Ascending aorta (tissue), 2 donors: ENCODE measurements at regions not wholly inside any gene's neighbourhood (a gene's known extent, or its start where the extent isn't known, plus 50 kb on each side); places are given as distances from the start of the nearest gene placed in this dataset.

ENCODE experiments used
- DNase-seq, 2 donors: peaks; one replicate each; pipeline ENCODE4 v3.0.0-alpha.2; 2019; ENCODE audit warnings: low spot score in 2 of 2
- H3K27ac ChIP-seq, 2 donors: fragments of 200-600 bp; sonication (generic); one replicate each; pipeline ENCODE4 v1.5.1; 2016 to 2017; ENCODE audit warnings: mild to moderate bottlenecking in 1 of 2
- H3K27me3 ChIP-seq: fragments of 200-600 bp; sonication (generic); one replicate; pipeline ENCODE4 v1.5.1; 2017
- H3K36me3 ChIP-seq, 2 donors: fragments of 200-600 bp; sonication (generic); one replicate each; pipeline ENCODE4 v1.5.1; 2016
- H3K4me1 ChIP-seq, 2 donors: fragments of 200-600 bp; sonication (generic); one replicate each; pipeline ENCODE4 v1.5.1; 2016 to 2017; ENCODE audit warnings: mild to moderate bottlenecking in 1 of 2
- H3K4me3 ChIP-seq, 2 donors: fragments of 200-600 bp; sonication (generic); one replicate each; pipeline ENCODE4 v1.5.1; 2016 to 2017; ENCODE audit warnings: mild to moderate bottlenecking in 1 of 2
- H3K9me3 ChIP-seq, 2 donors: fragments of 200-600 bp; sonication (generic); one replicate each; pipeline ENCODE4 v1.5.1; 2016
- intact Hi-C: fragments of 100-400 bp; cut with DNase I; formaldehyde crosslinking; loops from one replicate; pipeline ENCODE4 v1.15.1; 2023
- TF ChIP-seq, protein P1 (sequence below), 3 experiments: fragments of 200-600 bp in 2 of 3; fragments of 450-650 bp in 1 of 3; sonication (generic) in 2 of 3; IDR thresholded peaks; one replicate each; pipeline ENCODE4 v1.5.1; 2016 to 2019; ENCODE audit warnings: antibody characterized with exemption in 3 of 3, mild to moderate bottlenecking in 1 of 3, moderate library complexity in 1 of 3

GRCh38 chr6:3650076-3650958 is 101.2 kb downstream of the PXDC1 start:
- Histone ChIP-seq H3K9me3 (no peaks in the 10 kb centered on the region), H3K27ac (no peak overlapping the region), H3K4me3 (no peak overlapping the region), H3K27me3 (no peaks in the 10 kb centered on the region), H3K36me3 (no peaks in the 10 kb centered on the region), H3K4me1 (no peaks in the 10 kb centered on the region)
- DNase-seq: no peak
- TF ChIP-seq, protein P1, sequence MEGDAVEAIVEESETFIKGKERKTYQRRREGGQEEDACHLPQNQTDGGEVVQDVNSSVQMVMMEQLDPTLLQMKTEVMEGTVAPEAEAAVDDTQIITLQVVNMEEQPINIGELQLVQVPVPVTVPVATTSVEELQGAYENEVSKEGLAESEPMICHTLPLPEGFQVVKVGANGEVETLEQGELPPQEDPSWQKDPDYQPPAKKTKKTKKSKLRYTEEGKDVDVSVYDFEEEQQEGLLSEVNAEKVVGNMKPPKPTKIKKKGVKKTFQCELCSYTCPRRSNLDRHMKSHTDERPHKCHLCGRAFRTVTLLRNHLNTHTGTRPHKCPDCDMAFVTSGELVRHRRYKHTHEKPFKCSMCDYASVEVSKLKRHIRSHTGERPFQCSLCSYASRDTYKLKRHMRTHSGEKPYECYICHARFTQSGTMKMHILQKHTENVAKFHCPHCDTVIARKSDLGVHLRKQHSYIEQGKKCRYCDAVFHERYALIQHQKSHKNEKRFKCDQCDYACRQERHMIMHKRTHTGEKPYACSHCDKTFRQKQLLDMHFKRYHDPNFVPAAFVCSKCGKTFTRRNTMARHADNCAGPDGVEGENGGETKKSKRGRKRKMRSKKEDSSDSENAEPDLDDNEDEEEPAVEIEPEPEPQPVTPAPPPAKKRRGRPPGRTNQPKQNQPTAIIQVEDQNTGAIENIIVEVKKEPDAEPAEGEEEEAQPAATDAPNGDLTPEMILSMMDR (IDR thresholded peaks at IDR 0.05): no peak
- intact Hi-C loops: no loop called here

GRCh38 chr6:3648724-3649123 is 102.8 kb downstream of the PXDC1 start:
- DNase-seq: no peak
- H3K4me3 ChIP-seq: no peak overlapping the region
- no peak overlapping the region for H3K27ac ChIP-seq
- H3K4me1 ChIP-seq: no peaks in the 10 kb centered on the region
- intact Hi-C loops: no loop called here
- no peaks in the 10 kb centered on the region for H3K36me3 ChIP-seq
- no peaks in the 10 kb centered on the region for H3K9me3 ChIP-seq
- no peaks in the 10 kb centered on the region for H3K27me3 ChIP-seq
- TF ChIP-seq, protein P1 (IDR thresholded peaks at IDR 0.05): no peak

GRCh38 chr6:3646616-3647362 is 104.7 kb downstream of the PXDC1 start:
- intact Hi-C loops: no loop called here
- H3K9me3 ChIP-seq: no peaks in the 10 kb centered on the region
- H3K27ac ChIP-seq: no peak overlapping the region
- H3K4me1 ChIP-seq: no peaks in the 10 kb centered on the region
- no peaks in the 10 kb centered on the region for H3K36me3 ChIP-seq
- DNase-seq: no peak
- no peaks in the 10 kb centered on the region for H3K27me3 ChIP-seq
- TF ChIP-seq, protein P1 (IDR thresholded peaks at IDR 0.05): no peak
- no peak overlapping the region for H3K4me3 ChIP-seq

DNA sequence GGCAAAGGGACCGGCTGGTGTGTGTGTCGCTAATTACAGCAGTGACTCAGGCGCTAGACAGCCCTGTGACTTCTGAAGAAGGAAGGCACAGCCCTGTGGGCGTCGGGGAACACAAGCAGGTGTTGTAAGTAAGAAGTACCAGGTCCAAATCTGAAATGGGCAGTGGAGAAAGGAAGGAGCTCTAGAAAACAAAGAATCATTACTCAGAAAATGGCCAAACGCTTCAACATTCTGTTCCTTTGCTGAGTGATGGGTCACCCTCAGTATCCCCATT is 106.8 kb downstream of the PXDC1 start:
- no peaks in the 10 kb centered on the region for H3K4me1 ChIP-seq
- TF ChIP-seq, protein P1 (IDR thresholded peaks at IDR 0.05): no peak
- H3K9me3 ChIP-seq: no peaks in the 10 kb centered on the region
- DNase-seq: no peak
- no peak overlapping the region for H3K4me3 ChIP-seq
- intact Hi-C loops: no loop called here
- H3K27ac ChIP-seq: no peak overlapping the region
- H3K27me3 ChIP-seq: no peaks in the 10 kb centered on the region
- no peaks in the 10 kb centered on the region for H3K36me3 ChIP-seq

DNA sequence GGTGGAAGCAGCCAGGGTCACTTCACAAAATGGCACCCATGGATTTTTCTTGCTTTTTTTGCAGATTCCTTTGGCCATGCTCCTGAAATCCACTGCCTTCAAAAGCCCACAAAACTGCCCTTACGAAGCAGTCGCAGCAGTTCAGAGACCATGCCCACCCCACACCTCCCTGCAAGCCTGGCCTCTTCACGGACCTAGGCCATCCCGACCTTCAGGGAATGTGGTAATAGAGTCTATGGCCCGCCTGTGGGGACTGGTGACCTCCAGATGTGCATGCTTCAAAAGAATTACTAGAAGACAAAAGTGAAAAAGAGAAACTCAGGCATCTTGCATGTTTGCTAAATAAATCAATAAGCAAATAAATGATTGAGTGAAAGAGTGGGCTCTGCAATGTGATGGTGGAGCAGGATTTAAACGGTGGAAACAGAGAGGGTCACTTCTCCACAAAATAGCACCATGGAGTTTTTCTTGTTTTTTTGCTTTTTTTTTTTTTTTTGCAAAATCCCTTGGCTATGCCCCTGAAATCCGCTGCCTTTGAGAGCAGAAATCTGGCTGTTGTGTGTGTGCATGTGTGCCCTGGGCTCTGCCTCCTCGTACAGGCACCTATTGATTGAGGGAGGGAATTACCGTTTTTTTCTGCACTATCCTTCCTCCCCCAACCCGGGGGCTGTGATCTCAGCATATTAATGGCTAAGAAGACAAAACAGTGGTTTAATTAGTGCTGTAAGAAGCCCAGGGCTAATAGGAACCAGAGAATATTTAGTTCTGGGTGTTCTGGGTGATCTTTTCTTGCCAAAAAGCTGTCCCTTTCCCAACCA is 107.4 kb downstream of the PXDC1 start:
- Histone ChIP-seq H3K9me3 (no peaks in the 10 kb centered on the region), H3K36me3 (no peaks in the 10 kb centered on the region), H3K4me3 (no peak overlapping the region), H3K4me1 (no peaks in the 10 kb centered on the region), H3K27ac (no peak overlapping the region), H3K27me3 (no peaks in the 10 kb centered on the region)
- TF ChIP-seq, protein P1 (IDR thresholded peaks at IDR 0.05): no peak
- DNase-seq: no peak
- intact Hi-C loops: no loop called here
